ENCODE measurements at regions not wholly inside any gene's neighbourhood (a gene's known extent, or its start where the extent isn't known, plus 50 kb on each side); places are given as distances from the start of the nearest gene placed in this dataset.

GRCh38 chr10:128324058-128324827 lies 198.0 kb upstream of the MKI67 start:
- H3K9me2 ChIP-seq (ENCODE audit: insufficient read depth, low read length) = no peaks in the 10 kb centered on the region
- TF ChIP-seq SMC3 (conservative IDR thresholded peaks at IDR 0.05; ENCODE audit: poor library complexity) (peak; percentile 32), RAD21 (conservative IDR thresholded peaks at IDR 0.05) (peak; percentile 51), TAF1 (IDR thresholded peaks at IDR 0.05; ENCODE audit: low read depth) (no peak), EZH2 (IDR thresholded peaks at IDR 0.05; ENCODE audit: borderline replicate concordance, insufficient read depth, low read length, poor library complexity, severe bottlenecking) (no peak), MXI1 (conservative IDR thresholded peaks at IDR 0.05; ENCODE audit: poor library complexity, severe bottlenecking) (no peak), CTCF (IDR thresholded peaks at IDR 0.05; ENCODE audit: poor library complexity, severe bottlenecking) (no peak)
- H4K20me1 ChIP-seq (ENCODE audit: insufficient read depth) = no peaks in the 10 kb centered on the region
- no peak overlapping the region for H2AFZ ChIP-seq (ENCODE audit: low read depth, low read length)
- no peaks in the 10 kb centered on the region for H3K27me3 ChIP-seq (ENCODE audit: insufficient read depth, low read depth, low read length)
- H3K4me3 ChIP-seq (ENCODE audit: low read length) = no peak overlapping the region
- H3F3A ChIP-seq (ENCODE audit: insufficient read depth, low read length, poor library complexity, severe bottlenecking) = no peaks in the 10 kb centered on the region
- H3K27ac ChIP-seq (ENCODE audit: low read length) = no peak overlapping the region
- H3K9ac ChIP-seq (ENCODE audit: low read length) = no peak overlapping the region
- no peaks in the 10 kb centered on the region for H3K36me3 ChIP-seq (ENCODE audit: insufficient read depth, low read length)
- H3K4me2 ChIP-seq (ENCODE audit: low read length) = no peak overlapping the region
- H3K79me2 ChIP-seq (replicated peaks; ENCODE audit: insufficient read depth, low read length) = no peaks in the 10 kb centered on the region
- no peaks in the 10 kb centered on the region for H3K9me3 ChIP-seq (ENCODE audit: low read length)

GRCh38 chr10:128325788-128326187 lies 199.6 kb upstream of the MKI67 start:
- Histone ChIP-seq H3K36me3 (ENCODE audit: insufficient read depth, low read length) (no peaks in the 10 kb centered on the region), H3K4me2 (ENCODE audit: low read length) (no peak overlapping the region), H4K20me1 (ENCODE audit: insufficient read depth) (no peaks in the 10 kb centered on the region), H3K9me3 (ENCODE audit: low read length) (no peaks in the 10 kb centered on the region), H2AFZ (ENCODE audit: low read depth, low read length) (no peak overlapping the region), H3K9me2 (ENCODE audit: insufficient read depth, low read length) (no peaks in the 10 kb centered on the region), H3K79me2 (replicated peaks; ENCODE audit: insufficient read depth, low read length) (no peaks in the 10 kb centered on the region), H3K4me3 (ENCODE audit: low read length) (no peak overlapping the region), H3K9ac (ENCODE audit: low read length) (no peak overlapping the region), H3K27ac (ENCODE audit: low read length) (no peak overlapping the region), H3K27me3 (ENCODE audit: insufficient read depth, low read depth, low read length) (no peaks in the 10 kb centered on the region), H3F3A (ENCODE audit: insufficient read depth, low read length, poor library complexity, severe bottlenecking) (no peaks in the 10 kb centered on the region)
- no peak for TF ChIP-seq TAF1 (IDR thresholded peaks at IDR 0.05; ENCODE audit: low read depth)
- no peak for TF ChIP-seq CTCF (IDR thresholded peaks at IDR 0.05; ENCODE audit: poor library complexity, severe bottlenecking)
- TF ChIP-seq REST (IDR thresholded peaks at IDR 0.05; ENCODE audit: borderline replicate concordance) = no peak
- TF ChIP-seq EP300 (conservative IDR thresholded peaks at IDR 0.05; ENCODE audit: poor library complexity, severe bottlenecking) = no peak
- no peak for TF ChIP-seq MXI1 (conservative IDR thresholded peaks at IDR 0.05; ENCODE audit: poor library complexity, severe bottlenecking)
- no peak for TF ChIP-seq POLR2AphosphoS5 (IDR thresholded peaks at IDR 0.05)
- no peak for TF ChIP-seq RAD21 (conservative IDR thresholded peaks at IDR 0.05)
